Nephron progenitor cell (in vitro differentiated cells): ENCODE measurements at regions not wholly inside any gene's neighbourhood (a gene's known extent, or its start where the extent isn't known, plus 50 kb on each side); places are given as distances from the start of the nearest gene placed in this dataset.

Experiments
- DNase-seq: peaks from one replicate; pipeline ENCODE4 v3.0.0; 2021
- H3K27ac Mint-ChIP-seq: 2 replicates; pipeline ENCODE4 v1.8.0; 2021; ENCODE audit warnings: mild to moderate bottlenecking, moderate library complexity, mixed read lengths
- H3K27me3 Mint-ChIP-seq: 2 replicates; pipeline ENCODE4 v1.8.0; 2021; ENCODE audit warnings: mild to moderate bottlenecking, low read depth, mixed read lengths; ENCODE audit not compliant: poor library complexity
- H3K36me3 Mint-ChIP-seq: 2 replicates; pipeline ENCODE4 v1.8.0; 2021; ENCODE audit warnings: low read depth, mixed read lengths
- H3K4me1 Mint-ChIP-seq: 2 replicates; pipeline ENCODE4 v1.8.0; 2021; ENCODE audit warnings: mixed read lengths
- H3K4me3 Mint-ChIP-seq: 2 replicates; pipeline ENCODE4 v1.8.0; 2021; ENCODE audit warnings: mild to moderate bottlenecking, moderate library complexity, mixed read lengths
- H3K9me3 Mint-ChIP-seq: 2 replicates; pipeline ENCODE4 v1.8.0; 2021; ENCODE audit warnings: mild to moderate bottlenecking, moderate library complexity, mixed read lengths
- TF ChIP-seq, protein P1 (sequence below): fragments of 200-600 bp; sonication (generic); IDR thresholded peaks from 2 replicates; pipeline ENCODE4 v1.5.0; 2021; ENCODE audit warnings: antibody characterized with exemption

DNA sequence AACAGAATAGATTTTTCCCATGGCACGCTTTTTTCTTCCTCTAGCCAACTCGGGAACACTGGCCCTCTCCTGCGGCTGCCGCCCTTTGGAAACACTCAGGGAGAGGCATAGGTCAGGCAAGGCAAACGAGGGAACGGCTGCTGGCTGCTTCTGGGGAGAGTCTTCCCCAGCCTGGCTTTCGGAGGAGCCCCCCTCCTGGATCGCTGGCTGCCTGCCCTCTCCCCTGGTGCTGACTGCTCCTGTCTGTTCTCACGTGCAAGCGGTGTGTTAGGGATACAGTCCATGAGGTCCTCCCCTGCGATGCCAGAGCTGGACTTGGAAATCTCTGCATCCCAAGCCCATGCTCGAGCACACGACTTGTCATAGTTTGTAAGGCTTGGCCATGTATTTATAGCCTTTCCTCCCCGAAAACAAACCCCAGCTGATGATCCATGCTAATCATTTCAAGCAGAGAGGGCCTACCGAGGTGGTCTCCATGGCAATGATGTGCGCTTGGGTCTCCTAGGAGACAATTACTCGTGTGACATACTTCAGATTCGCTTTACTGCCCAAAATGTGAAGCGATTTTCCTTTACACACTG, 315.6 kb upstream of the ATP10A start:
- H3K4me1 Mint-ChIP-seq, result peaks cover 22% of the 10 kb centered on the region
- no peak overlapping the region for H3K27ac Mint-ChIP-seq
- no peak overlapping the region for H3K4me3 Mint-ChIP-seq

DNA sequence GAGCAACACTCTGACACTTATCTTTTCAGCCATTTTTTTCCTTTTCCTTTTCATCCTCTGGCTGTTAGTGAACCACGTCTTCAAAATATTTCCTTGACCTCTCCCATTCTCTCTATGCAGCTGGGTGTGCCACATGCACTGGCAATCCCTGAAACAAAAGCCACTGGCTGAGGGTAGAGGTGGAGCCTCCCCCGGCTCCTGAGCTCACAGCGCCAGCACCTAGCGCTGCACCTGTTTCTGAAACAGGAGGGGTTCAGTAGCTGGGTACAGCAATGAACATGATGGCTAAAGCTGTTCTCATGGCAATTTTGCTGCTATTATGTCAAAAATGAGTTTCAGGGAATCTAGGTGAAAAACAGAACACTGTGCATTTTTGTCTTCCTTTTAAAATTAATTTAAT, 314.7 kb upstream of the ATP10A start:
- Mint-ChIP-seq H3K27ac (peak overlapping the region; percentile 49), H3K4me1 (peaks cover 22% of the 10 kb centered on the region), H3K36me3 (no peaks in the 10 kb centered on the region), H3K4me3 (no peak overlapping the region), H3K9me3 (no peaks in the 10 kb centered on the region), H3K27me3 (peaks cover 11% of the 10 kb centered on the region)
- DNase-seq, result no peak
- TF ChIP-seq, protein P1, sequence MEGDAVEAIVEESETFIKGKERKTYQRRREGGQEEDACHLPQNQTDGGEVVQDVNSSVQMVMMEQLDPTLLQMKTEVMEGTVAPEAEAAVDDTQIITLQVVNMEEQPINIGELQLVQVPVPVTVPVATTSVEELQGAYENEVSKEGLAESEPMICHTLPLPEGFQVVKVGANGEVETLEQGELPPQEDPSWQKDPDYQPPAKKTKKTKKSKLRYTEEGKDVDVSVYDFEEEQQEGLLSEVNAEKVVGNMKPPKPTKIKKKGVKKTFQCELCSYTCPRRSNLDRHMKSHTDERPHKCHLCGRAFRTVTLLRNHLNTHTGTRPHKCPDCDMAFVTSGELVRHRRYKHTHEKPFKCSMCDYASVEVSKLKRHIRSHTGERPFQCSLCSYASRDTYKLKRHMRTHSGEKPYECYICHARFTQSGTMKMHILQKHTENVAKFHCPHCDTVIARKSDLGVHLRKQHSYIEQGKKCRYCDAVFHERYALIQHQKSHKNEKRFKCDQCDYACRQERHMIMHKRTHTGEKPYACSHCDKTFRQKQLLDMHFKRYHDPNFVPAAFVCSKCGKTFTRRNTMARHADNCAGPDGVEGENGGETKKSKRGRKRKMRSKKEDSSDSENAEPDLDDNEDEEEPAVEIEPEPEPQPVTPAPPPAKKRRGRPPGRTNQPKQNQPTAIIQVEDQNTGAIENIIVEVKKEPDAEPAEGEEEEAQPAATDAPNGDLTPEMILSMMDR, result no peak

More for the DNA sequence above, 315.6 kb upstream of the ATP10A start:
- H3K27me3 Mint-ChIP-seq, result peaks cover 11% of the 10 kb centered on the region
- no peak for DNase-seq
- no peaks in the 10 kb centered on the region for H3K9me3 Mint-ChIP-seq
- TF ChIP-seq, protein P1, result no peak
- H3K36me3 Mint-ChIP-seq, result no peaks in the 10 kb centered on the region

DNA sequence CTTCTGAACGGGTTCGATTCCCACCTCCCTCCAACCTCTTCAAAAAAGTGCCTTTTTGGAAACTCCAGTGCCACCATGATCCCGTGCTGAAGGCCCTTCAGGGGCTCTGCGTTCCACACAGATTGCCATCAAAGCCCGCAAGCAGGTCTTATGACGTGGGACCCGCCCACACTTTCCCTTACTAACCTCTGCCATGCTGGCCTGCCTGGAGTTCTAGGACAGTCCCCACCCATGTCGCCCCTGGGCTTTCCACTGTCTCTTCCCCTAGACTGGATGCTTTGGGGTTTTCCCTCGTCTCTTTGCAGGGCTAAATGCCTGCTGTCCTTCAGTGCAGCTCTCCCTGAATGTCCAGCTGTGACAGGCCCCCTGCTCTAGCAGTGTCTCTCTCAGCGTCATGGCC, 313.7 kb upstream of the ATP10A start:
- Mint-ChIP-seq H3K36me3 (no peaks in the 10 kb centered on the region), H3K9me3 (no peaks in the 10 kb centered on the region), H3K4me1 (peaks cover 22% of the 10 kb centered on the region), H3K4me3 (no peak overlapping the region), H3K27me3 (peaks cover 11% of the 10 kb centered on the region), H3K27ac (no peak overlapping the region)
- TF ChIP-seq, protein P1, result no peak
- no peak for DNase-seq

DNA sequence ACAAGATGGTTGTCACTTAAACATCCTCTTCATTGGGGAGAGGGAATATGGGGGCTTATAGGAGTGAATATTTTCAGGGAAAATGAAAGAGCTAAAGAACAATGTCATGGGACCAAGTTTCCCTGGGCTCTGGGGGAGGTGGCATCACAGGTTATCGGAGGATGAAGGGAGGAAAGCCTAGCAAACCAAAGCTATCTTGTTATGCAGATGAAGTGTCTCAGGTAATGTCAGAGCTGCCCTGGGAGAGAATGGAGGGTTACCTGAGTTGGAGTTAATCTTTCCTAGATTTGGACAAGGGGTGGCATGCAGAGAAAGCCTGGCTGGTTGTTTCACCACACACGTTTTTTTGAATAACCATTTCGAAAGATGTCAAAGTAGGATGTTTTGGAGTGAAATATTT, 308.1 kb upstream of the ATP10A start:
- Mint-ChIP-seq H3K27me3 (peaks cover 8% of the 10 kb centered on the region), H3K4me1 (peaks cover 6% of the 10 kb centered on the region), H3K27ac (no peak overlapping the region), H3K36me3 (no peaks in the 10 kb centered on the region), H3K4me3 (no peak overlapping the region), H3K9me3 (no peaks in the 10 kb centered on the region)
- no peak for DNase-seq
- TF ChIP-seq, protein P1, result no peak

DNA sequence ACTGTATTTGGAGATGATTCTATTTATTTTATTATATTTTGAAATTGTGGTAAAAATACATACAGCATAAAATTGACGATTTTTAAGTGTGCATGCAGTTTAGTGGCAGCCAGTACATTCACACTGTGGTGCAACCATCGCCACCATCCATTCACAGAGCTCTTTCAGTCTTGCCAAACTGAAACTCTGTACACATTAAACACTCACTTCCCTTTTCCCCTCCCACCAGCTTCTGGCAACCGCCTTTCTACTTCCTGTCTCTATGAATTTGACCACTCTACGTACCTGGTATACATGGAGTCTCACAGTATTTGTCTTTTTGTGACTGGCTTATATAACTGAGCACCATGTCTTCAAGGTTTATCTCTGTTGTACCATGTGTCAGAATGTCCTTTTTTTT, 303.3 kb upstream of the ATP10A start:
- Mint-ChIP-seq H3K27me3 (peaks cover 16% of the 10 kb centered on the region), H3K36me3 (no peaks in the 10 kb centered on the region), H3K27ac (no peak overlapping the region), H3K9me3 (no peaks in the 10 kb centered on the region), H3K4me3 (no peak overlapping the region), H3K4me1 (no peaks in the 10 kb centered on the region)
- TF ChIP-seq, protein P1, result no peak
- DNase-seq, result no peak

DNA sequence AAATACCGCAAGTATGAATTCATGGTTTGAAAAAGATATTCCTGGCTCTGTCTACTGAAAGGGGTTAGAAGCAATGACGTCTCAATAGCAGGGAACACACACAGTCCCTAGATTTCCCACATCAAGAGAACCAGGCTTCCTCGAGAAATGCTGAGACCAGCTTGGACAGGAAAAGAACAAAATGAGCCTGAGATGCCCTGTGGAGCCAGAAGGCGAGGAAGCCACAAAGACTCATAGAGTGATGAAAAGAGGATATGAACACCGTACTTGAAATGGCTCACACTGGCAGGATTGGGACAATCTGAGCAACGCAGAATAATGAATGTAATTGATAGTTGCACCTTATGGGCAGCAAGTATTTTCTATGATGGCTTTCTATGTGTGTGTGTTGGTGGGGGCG, 302.4 kb upstream of the ATP10A start:
- no peak for DNase-seq
- H3K27ac Mint-ChIP-seq, result no peak overlapping the region
- no peak overlapping the region for H3K4me3 Mint-ChIP-seq
- TF ChIP-seq, protein P1, result no peak
- H3K4me1 Mint-ChIP-seq, result no peaks in the 10 kb centered on the region
- peaks cover 16% of the 10 kb centered on the region for H3K27me3 Mint-ChIP-seq
- no peaks in the 10 kb centered on the region for H3K9me3 Mint-ChIP-seq
- no peaks in the 10 kb centered on the region for H3K36me3 Mint-ChIP-seq
